GM23248 (cell line): ENCODE measurements at regions not wholly inside any gene's neighbourhood (a gene's known extent, or its start where the extent isn't known, plus 50 kb on each side); places are given as distances from the start of the nearest gene placed in this dataset.

ENCODE experiments used
- EZH2 ChIP-seq: fragments of 200-600 bp; sonication (generic); IDR thresholded peaks from 2 replicates; pipeline ENCODE4 v1.6.1; 2018; ENCODE audit warnings: antibody characterized with exemption, mild to moderate bottlenecking; ENCODE audit not compliant: insufficient read depth, poor library complexity, severe bottlenecking
- EZH2phosphoT487 ChIP-seq: fragments of 200-600 bp; sonication (generic); IDR thresholded peaks from 2 replicates; pipeline ENCODE4 v1.6.1; 2018; ENCODE audit warnings: antibody characterized with exemption, moderate library complexity, mild to moderate bottlenecking, low read depth; ENCODE audit not compliant: insufficient read depth

DNA sequence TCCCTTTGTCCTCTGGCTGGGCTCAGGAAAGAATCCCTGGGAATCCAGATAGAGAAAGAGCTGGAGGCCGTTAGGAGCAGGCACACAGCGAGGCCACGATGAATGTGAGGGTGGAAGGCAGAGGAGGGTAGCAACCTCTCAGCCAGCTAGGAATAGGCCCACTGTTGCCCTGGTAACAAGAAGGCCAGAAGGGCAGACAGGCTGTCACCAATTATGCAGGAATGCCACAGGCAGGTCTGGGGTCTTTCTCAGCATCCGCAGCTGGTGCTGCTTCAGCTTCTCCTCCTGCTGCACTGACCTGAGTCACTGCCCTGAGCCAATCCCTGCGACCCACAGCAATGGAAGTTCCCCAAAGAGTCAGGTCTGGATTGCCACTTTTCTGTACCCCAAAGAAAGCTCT lies 62.8 kb upstream of the C3orf80 start:
- no peak for TF ChIP-seq EZH2phosphoT487
- TF ChIP-seq EZH2 = no peak
